IPS DF 6.9 (cell line): ENCODE measurements at regions not wholly inside any gene's neighbourhood (a gene's known extent, or its start where the extent isn't known, plus 50 kb on each side); places are given as distances from the start of the nearest gene placed in this dataset.
A peak's percentile ranks its signal among the peaks of the same experiment; 100 is the strongest.

Source experiments
- DNase-seq: peaks from one replicate; pipeline ENCODE4 v3.0.0-alpha.2; 2013; ENCODE audit warnings: low read depth, low spot score
- H3K27ac ChIP-seq: one replicate; pipeline ENCODE4 v1.5.1; 2013; ENCODE audit warnings: low read length, control low read depth
- H3K27me3 ChIP-seq: 2 replicates; pipeline ENCODE4 v1.6.1; 2013; ENCODE audit warnings: mild to moderate bottlenecking, low read length; ENCODE audit not compliant: control insufficient read depth, insufficient read depth
- H3K36me3 ChIP-seq: 2 replicates; pipeline ENCODE4 v1.6.1; 2013; ENCODE audit warnings: low read length; ENCODE audit not compliant: control insufficient read depth, insufficient read depth
- H3K4me1 ChIP-seq: 2 replicates; pipeline ENCODE4 v1.6.1; 2013; ENCODE audit warnings: low read length; ENCODE audit not compliant: control insufficient read depth, insufficient read depth
- H3K4me3 ChIP-seq: 2 replicates; pipeline ENCODE4 v1.5.1; 2013; ENCODE audit warnings: mild to moderate bottlenecking, low read length
- H3K9me3 ChIP-seq: 2 replicates; pipeline ENCODE4 v1.6.1; 2013; ENCODE audit warnings: low read length, inconsistent platforms; ENCODE audit not compliant: control insufficient read depth, insufficient read depth
- WGBS: extraction: QIAGEN DNeasy Blood & Tissue Kit; methylation state at CpG from one replicate; pipeline ENCODE4 v1.1.7; 2013; ENCODE audit warnings: mixed read lengths, missing lambda C conversion rate; ENCODE audit not compliant: insufficient read length, insufficient coverage; 5-methylcytosine and 5-hydroxymethylcytosine counted together

DNA sequence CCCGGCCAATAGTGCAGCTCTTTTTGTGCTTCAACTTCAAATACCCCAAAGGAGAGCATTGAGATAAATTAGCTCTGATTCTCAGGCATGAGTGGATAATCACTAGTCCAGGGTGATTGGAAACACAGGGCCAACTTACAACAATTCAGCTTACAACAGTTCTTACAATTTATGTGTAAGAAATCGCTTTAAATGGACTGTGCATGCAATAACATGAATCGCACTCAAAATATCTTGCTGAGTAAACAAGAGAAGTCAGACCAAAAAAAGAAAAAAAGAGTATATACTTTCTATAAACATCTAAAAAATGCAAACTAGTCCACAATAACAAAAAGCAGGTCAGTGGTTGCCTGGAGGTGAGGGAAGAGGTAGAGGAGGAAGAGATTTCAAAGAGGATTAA, 150.6 kb upstream of the EDIL3 start:
- H3K4me3 ChIP-seq, result no peak overlapping the region
- no peaks in the 10 kb centered on the region for H3K27me3 ChIP-seq
- DNase-seq, result no peak
- H3K36me3 ChIP-seq, result no peaks in the 10 kb centered on the region
- H3K4me1 ChIP-seq, result no peaks in the 10 kb centered on the region
- no peaks in the 10 kb centered on the region for H3K9me3 ChIP-seq
- no CpG with 5 or more reads among the region's 3 CpGs for WGBS
- no peak overlapping the region for H3K27ac ChIP-seq

DNA sequence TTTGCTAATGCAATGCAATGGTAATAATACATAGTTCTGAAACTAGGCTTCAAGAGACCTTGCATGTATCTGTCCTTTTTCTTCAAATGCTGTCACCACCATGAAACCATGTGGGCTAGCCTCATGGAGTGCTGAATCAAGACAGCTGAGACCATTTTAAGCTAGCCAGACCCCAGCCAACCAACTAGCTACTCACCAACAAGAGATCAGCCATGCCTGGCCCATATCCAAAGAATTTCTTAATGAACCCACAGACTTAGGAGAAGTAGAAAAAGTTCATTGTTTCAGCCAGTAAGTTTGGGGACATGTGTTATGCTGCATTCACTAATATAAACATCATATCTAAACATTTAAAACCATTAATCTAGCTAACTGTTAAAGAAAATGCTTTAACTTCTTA, 139.8 kb upstream of the EDIL3 start:
- DNase-seq, result no peak
- H3K27ac ChIP-seq, result no peak overlapping the region
- H3K9me3 ChIP-seq, result no peaks in the 10 kb centered on the region; the same call in 1 of the 2 replicates
- no peaks in the 10 kb centered on the region for H3K36me3 ChIP-seq
- no peaks in the 10 kb centered on the region for H3K27me3 ChIP-seq
- H3K4me3 ChIP-seq, result no peak overlapping the region
- no peaks in the 10 kb centered on the region for H3K4me1 ChIP-seq

DNA sequence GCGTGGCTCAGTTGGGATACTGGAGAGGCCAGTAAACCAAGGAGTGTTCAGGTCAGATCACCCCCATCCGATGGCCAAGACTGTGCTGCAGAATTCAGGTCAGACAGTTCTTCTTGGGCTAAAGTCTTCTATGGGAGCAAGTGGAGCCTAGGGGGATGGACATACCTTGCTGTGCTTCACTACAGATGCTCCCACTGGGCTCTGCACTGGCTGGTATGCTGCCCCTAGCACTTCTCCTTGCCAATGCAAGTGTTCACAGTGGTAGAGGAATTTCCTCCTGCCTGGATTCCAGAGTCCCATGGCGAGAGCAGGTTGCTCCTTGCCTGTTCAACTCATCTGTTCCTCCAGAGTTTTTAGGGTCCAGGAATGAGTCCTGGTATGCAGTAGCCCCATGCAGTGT, 134.2 kb upstream of the EDIL3 start:
- H3K27ac ChIP-seq, result no peak overlapping the region
- no peaks in the 10 kb centered on the region for H3K4me1 ChIP-seq
- no peak overlapping the region for H3K4me3 ChIP-seq
- no peaks in the 10 kb centered on the region for H3K36me3 ChIP-seq
- H3K27me3 ChIP-seq, result no peaks in the 10 kb centered on the region
- no peaks in the 10 kb centered on the region; the same call in 1 of the 2 replicates for H3K9me3 ChIP-seq
- no peak for DNase-seq
- no CpG with 5 or more reads among the region's 3 CpGs for WGBS

DNA sequence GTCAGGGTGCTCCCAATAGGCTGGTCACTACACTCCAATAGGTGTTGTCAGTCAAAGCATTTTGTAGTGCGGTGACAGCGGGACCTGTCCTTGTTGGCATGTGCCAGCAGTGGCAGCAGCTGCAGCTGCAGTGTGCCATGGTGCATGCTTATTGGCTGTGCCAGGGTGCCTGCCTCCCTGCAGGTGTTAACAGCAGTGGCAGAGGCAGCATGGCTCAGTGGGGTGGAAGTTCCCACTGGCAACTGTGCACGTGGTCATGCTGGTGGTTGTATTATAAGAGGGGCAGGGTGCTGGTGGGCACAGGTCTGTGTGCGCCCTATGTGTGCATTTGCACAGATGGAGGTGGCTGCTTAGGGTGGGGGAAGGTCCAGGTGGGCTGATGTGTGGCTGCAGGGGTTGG, 133.7 kb upstream of the EDIL3 start:
- Histone ChIP-seq H3K4me3 (no peak overlapping the region), H3K27ac (no peak overlapping the region), H3K27me3 (no peaks in the 10 kb centered on the region), H3K4me1 (no peaks in the 10 kb centered on the region), H3K36me3 (no peaks in the 10 kb centered on the region), H3K9me3 (no peaks in the 10 kb centered on the region; the same call in 1 of the 2 replicates)
- DNase-seq, result no peak
- WGBS, result no CpG with 5 or more reads among the region's 4 CpGs

DNA sequence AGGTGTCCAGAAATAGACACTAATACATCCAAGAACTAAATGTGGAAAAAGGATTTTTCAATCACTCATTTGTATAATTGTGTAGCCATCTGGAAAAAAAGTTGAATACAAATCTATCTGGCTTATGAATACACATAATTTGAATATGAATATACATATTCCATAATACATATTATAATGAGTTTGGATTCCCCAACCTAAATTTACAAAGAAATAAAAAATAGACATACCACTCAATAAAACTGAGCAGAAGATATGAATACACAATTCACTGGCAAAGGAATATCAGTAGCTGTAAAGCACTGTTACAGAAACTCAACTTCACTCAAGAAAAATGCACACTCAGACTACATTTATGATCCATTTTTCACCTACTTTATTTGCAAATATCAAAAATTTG, 121.9 kb upstream of the EDIL3 start:
- Histone ChIP-seq H3K36me3 (no peaks in the 10 kb centered on the region), H3K4me1 (no peaks in the 10 kb centered on the region), H3K9me3 (no peaks in the 10 kb centered on the region), H3K4me3 (no peak overlapping the region), H3K27me3 (no peaks in the 10 kb centered on the region), H3K27ac (no peak overlapping the region)
- no peak for DNase-seq

DNA sequence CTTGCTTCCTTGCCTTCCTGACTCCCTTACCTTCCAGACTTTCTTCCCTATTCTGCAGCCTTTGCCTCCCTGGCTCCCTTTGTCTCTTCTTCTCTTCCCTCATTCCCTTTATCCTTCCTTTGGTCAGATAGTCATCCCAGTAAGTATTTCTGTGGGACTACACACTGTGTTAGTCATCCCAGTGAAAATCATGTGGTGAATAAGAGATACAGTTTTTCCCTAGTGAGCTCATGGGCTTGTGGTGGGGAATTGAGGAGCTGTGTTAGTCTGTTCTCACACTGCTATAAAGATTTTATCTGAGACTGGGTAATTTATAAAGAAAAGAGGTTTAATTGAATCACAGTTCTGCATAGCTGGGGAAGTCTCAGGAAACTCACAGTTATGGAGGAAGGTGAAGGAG, 109.8 kb upstream of the EDIL3 start:
- DNase-seq, result no peak
- H3K36me3 ChIP-seq, result no peaks in the 10 kb centered on the region
- no peaks in the 10 kb centered on the region for H3K27me3 ChIP-seq
- no peaks in the 10 kb centered on the region for H3K9me3 ChIP-seq
- no peak overlapping the region for H3K27ac ChIP-seq
- no peak overlapping the region for H3K4me3 ChIP-seq
- H3K4me1 ChIP-seq, result no peaks in the 10 kb centered on the region

DNA sequence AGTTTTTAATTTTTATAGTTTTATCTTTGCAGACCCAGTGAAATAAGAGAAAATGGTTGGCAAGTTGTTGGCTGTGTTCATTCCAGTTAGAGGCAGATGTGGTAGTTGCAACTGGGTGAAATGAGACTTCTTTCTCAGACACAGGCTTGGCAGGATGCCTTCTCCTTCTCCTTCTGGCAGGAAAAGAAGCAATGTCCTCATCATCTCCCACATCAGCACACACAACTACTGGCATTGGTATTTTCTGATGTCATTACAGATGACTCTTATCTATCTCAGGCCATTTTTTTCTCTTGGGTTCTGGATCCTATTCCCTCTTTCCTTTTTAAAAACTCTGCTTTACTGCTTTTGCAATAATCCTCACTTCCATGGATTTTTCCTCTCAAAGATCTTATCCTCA, 103.3 kb upstream of the EDIL3 start:
- Histone ChIP-seq H3K27ac (no peak overlapping the region), H3K4me3 (no peak overlapping the region), H3K4me1 (no peaks in the 10 kb centered on the region), H3K36me3 (no peaks in the 10 kb centered on the region), H3K27me3 (no peaks in the 10 kb centered on the region), H3K9me3 (no peaks in the 10 kb centered on the region)
- no peak for DNase-seq

DNA sequence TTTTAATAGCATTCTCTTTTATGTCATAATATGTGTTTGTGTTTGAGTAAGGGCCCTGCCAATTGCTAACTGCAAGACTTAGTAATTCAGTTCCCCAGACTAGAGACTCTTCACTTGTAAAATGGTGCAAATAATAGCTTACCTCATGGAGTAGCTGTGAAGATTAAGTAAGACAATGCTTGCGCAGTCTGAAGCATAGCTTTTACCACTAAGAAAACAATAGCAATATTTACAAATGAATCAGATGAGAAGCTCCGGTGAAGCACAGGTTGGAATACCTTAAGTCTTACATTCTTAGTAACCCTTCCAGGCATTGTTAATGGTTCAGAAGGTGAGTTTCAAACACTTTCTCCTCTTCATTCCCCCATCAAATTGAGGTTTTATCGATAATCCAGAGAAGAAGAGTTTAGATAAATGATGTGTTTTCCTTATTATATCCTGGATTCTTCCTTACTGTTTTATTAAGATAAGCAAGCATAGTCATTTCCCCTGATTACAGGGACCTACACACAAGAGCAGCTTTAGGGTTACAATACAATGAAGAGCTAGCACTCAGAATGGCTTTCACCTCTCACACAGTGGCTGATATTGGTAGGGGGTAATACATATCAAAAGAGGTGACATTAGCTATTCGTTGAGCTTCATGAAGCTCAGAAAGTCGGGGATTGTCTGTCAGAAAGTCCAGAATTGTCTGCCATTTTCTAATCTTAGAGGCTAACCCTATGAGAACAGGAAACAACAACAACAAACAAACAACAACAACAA, 96.4 kb upstream of the EDIL3 start:
- Histone ChIP-seq H3K9me3 (no peaks in the 10 kb centered on the region), H3K4me1 (no peaks in the 10 kb centered on the region), H3K27me3 (no peaks in the 10 kb centered on the region), H3K27ac (no peak overlapping the region), H3K36me3 (no peaks in the 10 kb centered on the region), H3K4me3 (no peak overlapping the region)
- no CpG with 5 or more reads among the region's 5 CpGs for WGBS
- peak; percentile 45 for DNase-seq

DNA sequence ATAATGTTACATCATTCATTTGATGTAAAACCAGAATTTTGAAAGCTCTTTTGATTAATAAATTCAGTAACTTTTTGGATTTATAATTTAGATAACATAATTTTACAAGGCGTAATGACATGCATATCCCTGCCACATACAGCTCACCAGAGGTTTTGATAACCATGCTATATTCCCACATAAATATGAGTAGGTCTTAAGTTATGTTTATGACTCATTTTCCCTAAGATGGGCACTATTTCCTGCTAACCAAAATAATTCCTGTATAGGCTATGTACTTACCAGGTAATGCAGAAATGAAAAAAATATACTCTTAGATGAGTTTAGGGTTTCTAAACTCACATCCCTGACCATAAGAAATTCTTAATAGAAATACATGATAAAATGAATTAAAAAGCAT, 93.9 kb upstream of the EDIL3 start:
- Histone ChIP-seq H3K27me3 (no peaks in the 10 kb centered on the region), H3K27ac (no peak overlapping the region), H3K36me3 (no peaks in the 10 kb centered on the region), H3K9me3 (no peaks in the 10 kb centered on the region), H3K4me3 (no peak overlapping the region), H3K4me1 (no peaks in the 10 kb centered on the region)
- no CpG with 5 or more reads among the region's 1 CpG for WGBS
- no peak for DNase-seq

DNA sequence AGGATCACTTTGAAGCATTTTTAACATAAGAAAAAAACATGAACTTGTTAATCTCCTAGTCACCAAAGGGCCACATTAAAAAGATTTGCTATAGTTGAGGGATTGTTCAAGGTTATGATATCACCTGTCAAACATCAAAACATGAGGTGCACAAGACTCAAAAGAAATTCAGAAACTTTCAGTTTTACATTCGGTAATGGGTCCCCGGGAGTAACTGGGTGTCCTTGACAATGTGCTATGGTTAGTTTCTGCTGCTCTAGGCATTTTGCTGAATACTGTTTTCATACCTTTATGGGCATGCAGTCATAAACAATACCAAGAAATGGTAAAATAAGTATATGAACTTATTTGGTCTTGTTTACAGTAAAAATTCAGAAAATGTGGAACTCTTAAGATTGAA, 92.8 kb upstream of the EDIL3 start:
- H3K4me3 ChIP-seq, result no peak overlapping the region
- no peaks in the 10 kb centered on the region for H3K27me3 ChIP-seq
- no peaks in the 10 kb centered on the region for H3K9me3 ChIP-seq
- no peak for DNase-seq
- no peaks in the 10 kb centered on the region for H3K4me1 ChIP-seq
- no peaks in the 10 kb centered on the region for H3K36me3 ChIP-seq
- no CpG with 5 or more reads among the region's 2 CpGs for WGBS
- no peak overlapping the region for H3K27ac ChIP-seq

DNA sequence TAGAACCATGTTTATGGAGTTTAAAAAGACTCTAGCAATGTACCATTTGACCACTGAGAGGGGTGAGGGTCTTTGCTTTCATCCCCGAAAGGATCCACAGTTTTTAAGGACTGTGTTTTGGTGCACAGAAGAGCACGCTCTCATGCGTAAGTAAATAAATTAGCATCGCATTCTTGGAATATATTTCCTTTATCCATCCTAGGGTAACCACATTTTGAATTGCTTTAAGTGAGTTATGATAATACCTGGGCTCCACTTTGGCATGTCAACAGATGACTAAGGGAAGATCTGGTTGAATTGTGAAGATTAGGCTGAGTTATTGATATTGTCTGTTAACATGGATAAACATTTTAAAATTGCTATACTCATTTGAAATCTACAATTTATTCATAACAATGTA, 89.4 kb upstream of the EDIL3 start:
- Histone ChIP-seq H3K4me3 (no peak overlapping the region), H3K27ac (no peak overlapping the region), H3K9me3 (no peaks in the 10 kb centered on the region), H3K4me1 (no peaks in the 10 kb centered on the region), H3K27me3 (no peaks in the 10 kb centered on the region), H3K36me3 (no peaks in the 10 kb centered on the region)
- no CpG with 5 or more reads among the region's 4 CpGs for WGBS
- DNase-seq, result no peak
